NCI-H82 treated with DMSO at 0.1 percent for 48 hours (cell line): ENCODE measurements at regions not wholly inside any gene's neighbourhood (a gene's known extent, or its start where the extent isn't known, plus 50 kb on each side); places are given as distances from the start of the nearest gene placed in this dataset.

Experiments
- DNase-seq: peaks from one replicate; lab custom pipeline; 2025; ENCODE audit not compliant: unreplicated experiment; lab: John Stamatoyannopoulos, UW

DNA sequence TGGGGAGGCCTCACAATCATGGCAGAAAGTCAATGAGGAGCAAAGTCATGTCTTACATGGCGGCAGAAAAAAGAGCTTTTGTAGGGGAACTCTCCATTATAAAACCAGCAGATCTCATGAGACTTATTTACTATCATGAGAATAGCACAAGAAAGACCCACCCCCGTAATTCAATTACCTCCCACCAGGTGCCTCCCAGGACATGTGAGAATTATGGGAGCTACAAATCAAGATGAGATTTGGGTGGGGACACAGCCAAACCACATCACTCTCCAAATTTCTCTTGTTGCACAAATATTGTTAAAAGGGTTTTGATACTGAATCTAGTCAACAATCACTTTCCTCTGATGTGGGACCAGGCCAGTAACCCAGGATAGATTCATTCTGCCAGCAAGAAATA is 1176.1 kb downstream of the CDH9 start:
- DNase-seq = no peak

DNA sequence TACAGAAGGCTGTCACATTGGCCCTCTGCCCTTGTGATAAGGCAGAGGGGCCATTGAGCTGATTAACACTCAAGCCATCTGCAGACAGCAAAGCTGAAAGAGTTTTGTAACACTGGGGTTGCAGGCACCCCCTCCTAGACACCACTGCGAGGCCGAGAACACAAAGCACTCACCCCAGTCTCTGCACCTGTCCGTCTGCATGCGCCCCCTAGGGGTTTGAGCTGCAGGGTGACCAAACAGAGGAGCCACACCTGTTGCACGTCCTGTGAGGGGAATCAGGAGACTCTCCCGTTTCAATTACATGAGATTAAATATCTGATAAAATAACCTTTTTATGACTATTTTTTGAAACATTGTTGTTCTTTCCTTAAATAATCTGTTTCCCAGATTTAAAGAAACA is 1180.4 kb downstream of the CDH9 start:
- DNase-seq = no peak

DNA sequence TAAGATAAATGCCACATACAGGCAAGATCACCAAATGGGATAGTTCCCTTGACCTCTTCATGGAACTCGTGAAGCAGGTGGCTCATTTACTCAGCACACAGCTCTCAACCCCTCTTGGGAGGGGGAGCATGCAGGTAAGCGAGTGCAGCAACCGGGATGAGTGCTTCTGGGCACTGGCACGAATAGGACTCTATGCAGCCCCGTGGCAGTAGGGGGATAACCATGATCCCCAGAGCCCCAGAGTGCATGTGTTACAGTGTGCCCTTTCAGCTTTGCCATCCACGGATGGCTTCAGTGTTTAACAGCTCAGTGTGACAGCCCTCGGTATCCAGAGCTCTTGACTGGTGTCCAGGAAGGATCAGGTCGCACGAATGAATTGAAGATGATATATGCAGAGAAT is 1187.1 kb downstream of the CDH9 start:
- no peak for DNase-seq

DNA sequence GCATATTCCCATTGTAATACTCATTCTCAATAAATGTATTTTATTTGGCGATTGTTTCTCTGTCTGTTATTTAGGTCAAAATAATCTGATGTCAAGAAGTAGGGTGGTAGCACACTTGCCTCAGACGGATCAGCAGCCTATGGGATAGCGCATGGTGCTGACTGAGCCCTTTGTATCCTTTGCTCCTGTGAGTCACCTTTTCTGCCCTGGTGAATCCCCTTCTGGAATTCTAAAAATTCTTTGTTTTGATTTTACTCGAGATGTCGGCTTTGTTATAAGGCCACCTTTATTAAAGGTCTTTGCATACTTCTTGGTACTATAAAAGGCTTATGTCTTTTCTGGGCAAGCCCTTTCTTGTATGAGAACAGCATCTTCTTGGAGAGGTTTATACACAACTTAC is 1187.8 kb downstream of the CDH9 start:
- DNase-seq = no peak

DNA sequence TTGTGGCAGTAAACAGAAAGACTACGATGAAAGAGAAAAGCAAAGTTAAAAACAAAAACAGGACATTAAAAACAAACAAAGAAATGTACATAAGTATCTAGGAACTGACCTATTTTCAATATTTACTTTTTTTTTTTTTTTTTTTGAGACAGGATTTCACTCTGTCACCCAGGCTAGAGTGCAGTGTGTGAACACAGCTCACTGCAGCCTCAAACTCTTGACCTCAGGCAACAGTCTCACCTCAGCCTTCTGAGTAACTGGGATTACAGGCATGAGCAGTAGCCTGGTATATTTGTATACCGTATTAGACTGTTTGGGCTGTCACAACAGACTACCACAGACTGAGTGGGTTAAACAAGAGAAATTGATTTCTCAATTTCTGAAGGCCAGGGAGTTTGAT is 1189.1 kb downstream of the CDH9 start:
- DNase-seq = no peak

DNA sequence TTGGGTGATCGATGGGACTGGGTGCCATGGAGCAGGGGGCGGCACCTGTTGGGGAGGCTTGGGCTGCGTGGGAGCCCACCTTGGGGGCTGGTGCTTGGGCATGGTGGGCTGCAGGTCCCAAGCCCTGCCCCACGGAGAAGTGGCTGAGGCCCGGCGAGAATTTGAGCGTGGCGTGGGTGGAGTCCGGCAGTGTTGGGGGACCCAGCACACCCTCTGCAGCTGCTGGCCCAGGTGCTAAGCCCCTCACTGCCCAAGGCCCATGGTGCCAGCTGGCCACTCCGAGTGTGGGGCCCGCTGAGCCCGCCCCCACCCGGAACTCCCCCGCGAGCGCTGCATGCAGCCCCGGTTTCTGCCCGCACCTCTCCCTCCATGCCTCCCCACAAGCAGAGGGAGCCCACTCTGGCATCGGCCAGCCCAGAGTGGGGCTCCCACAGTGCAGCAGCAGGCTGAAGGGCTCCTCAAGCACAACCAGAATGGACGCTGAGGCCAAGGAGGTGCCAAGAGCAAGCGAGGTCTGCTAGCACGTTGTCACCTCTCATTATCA is 1178.6 kb upstream of the CDH10 start:
- no peak for DNase-seq
